T-helper 2 cell treated with Interferon-gamma antibody and Interleukin-4, amounts not matched to agents 100 ng/mL and 5 ng/mL, for 36 hours (primary cell): ENCODE measurements at regions not wholly inside any gene's neighbourhood (a gene's known extent, or its start where the extent isn't known, plus 50 kb on each side); places are given as distances from the start of the nearest gene placed in this dataset.
"Not testable (repeated sequence)": the region's sequence is repeated elsewhere in the genome, so short reads cannot be mapped to it uniquely, and the experiment has no call there.

ENCODE experiments used
- intact Hi-C: fragments of 100-400 bp; cut with micrococcal nuclease; formaldehyde crosslinking; loops from one replicate; pipeline ENCODE4 v1.15.1; 2023

DNA sequence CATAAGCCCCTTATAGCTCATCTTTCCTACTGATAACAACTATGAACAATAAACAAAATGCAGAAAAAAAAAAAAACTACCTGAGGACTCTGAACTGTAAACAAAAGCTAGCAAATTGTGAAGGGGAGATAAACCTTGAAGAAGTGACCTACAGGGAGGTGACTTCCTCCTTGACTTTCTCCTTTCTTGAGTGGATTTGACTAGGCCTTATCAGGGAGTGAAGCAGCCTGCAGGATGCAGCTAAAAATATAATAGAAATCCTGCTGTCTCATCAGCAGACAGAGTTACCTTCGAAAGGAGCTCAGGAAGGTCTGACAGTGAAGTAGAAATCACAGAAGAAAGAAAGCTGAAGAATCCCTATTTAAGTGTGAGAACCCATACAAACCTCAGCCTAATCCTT is 322.0 kb upstream of the HTR1E start:
- intact Hi-C loops = no loop called here

DNA sequence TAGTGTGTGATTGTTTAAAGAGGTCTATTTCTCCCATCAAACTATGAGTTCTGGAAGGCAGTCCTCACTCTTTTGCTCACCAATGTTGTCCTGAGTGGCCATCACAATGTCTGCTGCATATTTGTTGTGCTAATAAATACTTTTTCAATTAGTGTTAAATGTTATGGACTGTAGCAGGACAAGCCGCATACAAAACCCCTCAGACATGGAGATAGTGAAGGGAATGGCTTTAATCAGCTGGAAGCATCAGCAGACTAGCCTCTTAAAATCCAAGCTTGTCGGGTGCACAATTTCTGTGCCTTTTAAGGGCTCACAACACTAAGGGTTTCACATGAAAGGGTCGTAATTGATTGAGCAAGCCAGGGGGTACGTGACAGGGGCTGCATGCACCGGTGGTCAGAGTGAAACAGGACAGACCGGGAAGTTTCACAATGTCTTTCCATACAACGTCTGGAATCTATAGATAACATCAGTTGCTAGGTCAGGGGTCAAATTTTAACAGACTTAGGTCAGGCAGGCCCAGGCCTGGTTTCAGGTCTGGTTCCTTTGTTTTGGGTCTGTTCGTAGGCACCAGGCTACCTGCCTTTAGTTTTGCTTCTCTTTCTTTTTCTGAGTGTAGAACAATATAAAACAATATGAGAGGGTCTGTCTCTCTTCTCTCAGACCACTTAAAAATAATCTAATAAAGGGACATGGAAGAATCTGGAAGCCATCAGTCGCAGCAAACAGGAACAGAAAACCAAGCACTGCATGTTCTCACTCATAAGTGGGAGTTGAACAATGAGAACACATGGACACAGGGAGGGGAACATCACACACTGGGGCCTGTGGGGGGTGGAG is 327.6 kb upstream of the HTR1E start:
- intact Hi-C loops = no loop called here

DNA sequence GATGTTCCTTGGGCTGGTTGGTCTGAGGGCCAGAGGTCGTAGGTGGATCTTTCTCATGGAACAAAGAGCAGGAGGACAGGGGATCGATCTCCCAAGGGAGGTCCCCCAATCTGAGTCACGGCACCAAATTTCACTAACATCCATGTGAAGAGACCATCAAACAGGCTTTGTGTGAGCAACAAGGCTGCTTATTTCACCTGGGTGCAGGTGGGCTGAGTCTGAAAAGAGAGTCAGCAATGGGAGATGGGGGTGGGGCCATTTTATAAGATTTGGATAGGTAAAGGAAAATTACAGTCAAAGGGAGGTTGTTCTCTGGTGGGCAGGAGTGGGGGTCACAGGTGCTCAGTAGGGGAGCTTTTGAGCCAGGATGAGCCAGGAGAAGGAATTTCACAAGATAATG is 334.0 kb upstream of the HTR1E start:
- intact Hi-C loops = not testable (repeated sequence)

DNA sequence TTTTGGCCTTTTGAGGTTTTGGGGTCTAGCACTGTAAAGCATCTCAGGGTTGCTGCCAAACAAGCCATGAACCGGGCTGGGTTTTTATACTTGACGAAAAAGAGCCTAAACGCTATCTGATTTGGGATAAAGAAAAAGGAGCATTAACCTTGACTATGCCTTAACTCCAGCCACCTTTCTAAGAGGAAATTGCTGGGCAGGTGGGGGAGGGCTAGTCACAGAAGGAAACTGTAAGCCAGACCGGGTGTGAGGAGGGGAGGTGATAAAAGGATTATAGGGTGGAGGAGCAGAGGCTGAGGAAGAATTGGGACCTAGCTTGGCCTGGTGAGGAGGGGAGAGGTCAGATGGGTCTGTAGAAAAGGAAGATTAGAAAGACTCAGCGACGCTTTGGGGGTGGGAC is 335.2 kb upstream of the HTR1E start:
- intact Hi-C loops = not testable (repeated sequence)

DNA sequence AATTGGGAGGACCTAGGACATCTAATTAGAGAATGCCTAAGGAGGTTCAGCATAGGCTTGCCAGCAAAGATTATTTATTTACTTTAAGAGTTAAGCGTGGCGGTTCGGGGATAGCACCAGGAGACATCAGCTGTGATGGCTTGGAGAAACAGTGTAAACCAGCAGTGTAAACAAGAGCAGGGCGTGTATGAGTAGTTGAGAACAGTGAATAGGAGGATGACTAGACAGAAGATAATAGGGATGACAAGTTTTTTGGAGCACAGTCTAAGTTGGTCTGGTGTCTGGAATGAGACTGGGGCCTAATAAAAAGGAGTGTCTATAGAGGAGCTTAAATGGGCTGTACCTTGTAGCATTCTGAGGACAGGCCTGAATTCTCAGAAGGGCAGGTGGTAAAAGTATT is 338.4 kb upstream of the HTR1E start:
- intact Hi-C loops = not testable (repeated sequence)

DNA sequence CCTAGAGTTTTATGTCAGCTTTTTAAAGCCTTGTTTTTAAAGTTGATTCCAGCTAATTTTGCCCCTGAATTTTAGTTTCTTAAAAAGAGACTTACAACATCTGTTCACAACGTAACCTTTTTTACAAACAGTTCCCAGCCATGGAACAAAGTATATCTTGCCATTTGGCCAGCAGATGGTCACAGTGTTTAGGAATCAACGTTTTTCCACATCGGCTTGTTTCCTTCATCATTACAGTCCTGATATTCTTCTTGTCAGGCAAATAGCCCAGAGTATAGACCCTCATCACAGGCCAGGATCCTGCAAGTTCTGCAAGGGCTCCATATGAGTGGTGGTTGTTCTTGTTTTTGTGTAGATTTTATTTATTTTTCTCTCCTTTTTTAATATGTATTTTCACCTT is 341.7 kb upstream of the HTR1E start:
- intact Hi-C loops = no loop called here

DNA sequence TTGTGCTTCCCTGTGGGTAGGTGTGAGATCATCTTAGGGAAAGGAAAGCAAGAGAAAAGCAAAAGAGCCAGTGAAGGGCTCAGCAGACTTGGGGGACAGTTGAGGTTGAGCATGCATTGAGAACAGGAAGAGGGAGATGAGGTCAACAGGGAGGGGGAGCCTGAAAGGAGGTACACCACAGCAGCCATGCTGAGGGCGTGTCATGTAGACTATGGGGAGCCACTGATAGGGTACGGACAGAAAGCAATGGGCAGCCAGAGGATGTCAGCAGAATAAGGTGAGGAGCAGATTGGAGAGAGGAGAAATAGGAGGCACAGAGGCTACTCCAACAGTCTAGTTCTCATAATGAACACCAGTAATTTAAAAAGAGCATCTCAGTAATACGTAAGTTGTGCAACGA is 351.1 kb upstream of the HTR1E start:
- intact Hi-C loops = no loop called here

DNA sequence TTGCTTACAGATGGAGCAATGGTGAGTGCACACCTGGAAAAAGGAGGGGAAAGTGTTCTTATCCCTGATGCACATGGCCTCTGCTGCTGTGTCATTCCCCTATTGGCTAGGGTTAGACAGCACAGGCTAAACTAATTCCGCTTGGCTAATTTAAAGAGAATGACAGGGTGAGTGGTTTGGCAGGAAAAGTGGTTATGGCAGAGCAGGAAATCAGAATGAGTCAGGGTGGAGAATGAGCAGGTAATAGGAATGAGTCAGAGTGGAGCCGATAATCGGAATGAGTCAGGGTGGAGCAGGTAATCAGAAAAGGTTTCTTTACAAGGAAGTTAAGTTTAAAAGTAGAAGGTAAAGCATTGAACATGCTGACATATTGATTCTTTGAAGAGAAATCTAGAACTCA is 355.5 kb upstream of the HTR1E start:
- intact Hi-C loops = no loop called here

DNA sequence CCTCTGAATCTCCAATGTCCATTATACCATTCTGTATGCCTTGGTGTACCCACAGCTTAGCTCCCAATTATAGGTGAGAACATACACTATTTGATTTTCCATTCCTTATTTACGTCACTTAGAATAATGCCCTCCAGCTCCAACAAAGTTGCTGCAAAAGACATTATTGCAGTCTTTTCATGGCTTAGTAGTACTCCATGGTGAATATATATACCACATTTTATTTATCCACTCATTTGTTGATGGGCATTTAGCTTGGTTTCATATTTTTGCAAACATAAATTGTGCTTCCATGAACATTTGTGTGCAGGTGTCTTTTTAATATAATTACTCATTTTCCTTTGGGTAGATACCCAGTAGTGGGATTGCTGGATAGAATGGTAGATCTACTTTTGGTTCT is 374.1 kb upstream of the HTR1E start:
- intact Hi-C loops = no loop called here

DNA sequence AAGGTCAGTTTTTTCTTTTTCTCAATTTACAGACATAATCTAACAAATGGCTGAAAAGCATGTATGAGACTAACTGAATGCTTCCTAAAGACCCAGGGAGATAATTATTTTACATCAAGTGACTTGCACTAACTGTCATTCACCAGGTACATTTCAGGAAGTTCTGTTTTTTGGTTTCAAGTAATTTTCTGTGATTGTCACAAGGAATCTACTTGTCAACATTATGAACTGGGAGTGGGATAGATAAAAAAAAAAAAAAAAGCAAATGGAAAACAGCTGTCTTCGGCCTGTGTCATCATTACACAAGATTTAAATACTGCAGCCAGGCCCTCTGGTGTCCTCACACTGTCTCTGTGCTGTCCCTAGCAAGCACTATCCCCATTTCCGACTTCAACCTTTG is 379.0 kb upstream of the HTR1E start:
- intact Hi-C loops = no loop called here

DNA sequence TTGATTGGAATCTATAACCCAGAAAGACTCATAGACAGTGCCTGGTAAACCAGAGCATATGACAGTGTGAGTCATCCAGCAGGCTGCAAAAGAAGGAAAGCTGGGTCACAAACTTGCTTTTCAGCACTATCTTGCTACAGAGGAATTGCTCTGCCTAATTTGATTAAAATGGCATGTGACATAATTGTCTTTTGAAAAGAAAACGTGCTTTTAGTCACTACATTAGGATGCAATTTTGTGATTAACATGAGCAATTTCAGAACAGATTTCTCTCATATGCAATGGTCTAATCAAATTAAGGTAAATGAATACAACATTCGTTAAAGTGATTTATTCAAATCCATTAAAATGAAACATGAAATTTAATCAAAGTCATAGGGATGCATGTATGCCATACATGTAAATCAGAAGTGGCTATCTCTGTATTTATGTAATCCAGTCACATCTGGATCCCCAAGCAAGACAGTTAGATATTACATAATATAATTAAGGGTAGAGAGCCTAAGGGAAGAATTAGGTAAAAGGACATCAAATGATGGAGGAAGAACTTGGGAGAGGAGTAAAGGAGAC is 400.0 kb upstream of the HTR1E start:
- intact Hi-C loops = no loop called here

DNA sequence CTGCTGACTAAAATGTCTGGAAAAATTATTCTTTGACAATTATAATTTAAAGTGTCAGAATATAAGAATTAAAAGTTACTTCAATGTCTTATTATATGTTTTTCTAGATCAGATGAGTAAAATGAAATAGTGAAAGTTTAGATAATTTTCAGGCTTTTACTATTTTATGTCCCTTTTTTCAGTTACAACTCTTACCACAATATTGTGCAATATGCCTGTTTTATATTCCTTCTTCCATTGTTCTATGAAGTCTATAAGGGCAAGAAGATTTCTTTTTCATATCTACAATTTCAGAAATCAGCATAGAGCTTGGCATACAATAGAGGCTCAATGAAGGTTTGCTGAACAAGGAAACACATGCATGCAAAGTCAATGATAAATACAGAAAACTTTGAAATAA is 401.2 kb upstream of the HTR1E start:
- intact Hi-C loops = no loop called here

DNA sequence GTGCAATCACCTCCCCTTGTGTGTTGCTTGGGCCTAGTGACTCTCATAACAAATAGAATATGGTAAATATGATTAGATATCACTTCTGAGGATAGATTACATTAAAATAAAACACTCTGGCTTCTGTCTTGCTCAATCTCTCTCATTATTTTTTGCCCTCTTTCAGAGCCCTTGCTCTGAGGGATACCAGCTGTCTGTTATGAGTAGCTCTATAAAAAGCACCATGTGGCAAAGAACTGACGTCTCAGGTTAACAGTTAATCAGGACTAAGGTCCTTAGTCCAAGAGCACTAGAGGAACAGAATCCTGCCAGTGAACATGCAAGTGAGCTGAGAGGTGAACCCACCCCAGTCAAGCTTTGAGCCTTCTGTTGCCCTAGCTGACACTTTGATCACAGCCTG is 402.2 kb upstream of the HTR1E start:
- intact Hi-C loops = no loop called here

DNA sequence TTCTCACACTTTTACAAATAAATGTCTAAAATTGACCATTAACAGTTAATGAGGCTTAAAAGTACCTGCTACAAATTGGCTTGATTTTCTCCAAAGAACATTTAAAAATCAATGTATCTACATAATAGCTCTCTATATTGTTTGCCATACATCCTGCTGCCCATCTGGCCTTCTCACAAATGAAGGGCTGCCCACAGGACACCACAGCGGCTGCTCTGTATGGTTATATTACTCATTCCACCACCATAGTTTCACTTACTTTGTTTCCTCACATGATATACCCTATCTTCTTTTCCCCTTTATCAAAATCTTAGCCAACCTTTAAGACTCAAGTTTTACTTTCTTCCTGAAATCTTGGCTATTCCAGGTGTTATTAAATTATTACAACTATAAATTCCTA is 407.7 kb upstream of the HTR1E start:
- intact Hi-C loops = no loop called here

DNA sequence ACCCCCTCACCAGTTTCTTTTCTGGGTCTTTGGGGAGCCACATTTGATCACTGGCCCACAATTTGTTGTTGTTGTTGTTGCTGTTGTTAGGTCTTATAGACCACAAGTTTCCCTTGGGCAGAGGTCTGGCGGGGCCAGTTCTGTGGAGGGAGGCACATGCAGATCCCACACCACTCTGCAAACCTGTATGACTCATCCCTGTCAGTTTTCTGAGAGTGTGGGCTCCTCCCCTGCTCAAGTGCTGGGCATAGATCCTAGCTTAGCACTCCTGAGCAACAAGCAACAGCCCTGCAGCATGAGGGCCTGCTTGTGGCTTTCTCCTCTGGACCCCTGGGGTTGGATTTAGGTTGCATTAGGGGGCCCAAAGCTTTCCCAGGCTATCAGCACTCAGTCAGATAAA is 411.1 kb upstream of the HTR1E start:
- intact Hi-C loops = no loop called here

DNA sequence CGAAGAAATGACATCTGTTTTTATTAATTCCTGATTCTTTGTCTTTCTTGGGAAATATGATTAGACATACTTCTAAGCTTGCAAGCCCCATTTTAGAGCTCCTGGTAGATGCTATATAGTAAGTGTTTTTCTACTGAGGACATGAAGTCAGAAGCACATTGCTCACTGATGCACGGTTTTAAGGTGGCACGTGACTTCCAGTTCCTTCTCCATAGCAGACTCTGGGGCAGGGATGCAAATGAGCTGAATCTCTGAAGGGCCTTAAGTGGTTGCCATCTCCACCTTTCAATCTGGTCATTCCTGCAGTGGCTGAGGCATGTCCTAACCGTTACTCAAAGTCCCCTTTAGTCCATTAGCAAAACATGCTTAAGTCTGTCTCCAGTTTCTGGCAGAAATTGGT is 421.2 kb upstream of the HTR1E start:
- intact Hi-C loops = no loop called here

DNA sequence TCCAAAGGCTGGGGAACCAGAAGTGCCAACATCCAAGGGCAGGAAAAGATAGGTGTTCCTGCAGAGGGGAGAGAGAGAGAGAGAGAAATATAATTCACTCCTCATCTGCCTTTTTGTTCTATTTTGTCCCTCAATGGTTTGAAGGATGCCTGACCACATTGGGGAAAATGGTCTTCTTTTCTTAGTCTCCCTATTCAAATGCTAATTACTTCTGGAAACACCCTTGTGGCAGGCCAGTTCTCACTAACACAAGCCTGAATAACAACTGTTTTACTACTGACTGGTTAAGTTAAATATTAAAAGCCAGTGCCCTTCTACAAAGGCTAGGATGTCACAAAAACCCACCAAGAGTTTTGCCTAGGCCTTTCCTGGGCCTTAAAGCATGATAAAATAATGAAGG is 425.4 kb upstream of the HTR1E start:
- intact Hi-C loops = no loop called here

DNA sequence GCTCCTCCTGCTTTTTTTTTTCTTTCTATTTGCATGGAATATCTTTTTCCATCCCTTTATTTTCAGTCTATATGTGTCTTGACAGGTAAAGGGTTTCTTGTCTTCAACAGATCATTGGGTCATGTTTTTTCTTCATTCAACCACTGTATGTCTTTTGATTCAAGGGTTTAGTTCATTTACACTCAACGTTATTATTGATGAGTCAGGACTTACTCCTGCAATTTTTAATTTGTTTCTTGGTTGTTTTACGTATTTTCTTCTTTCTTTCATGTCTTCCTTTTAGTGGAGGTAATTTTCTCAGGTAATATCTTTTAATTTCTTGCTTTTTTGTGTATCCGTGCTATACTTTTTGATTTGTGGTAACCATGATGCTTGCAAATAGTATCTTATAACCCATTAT is 429.1 kb upstream of the HTR1E start:
- intact Hi-C loops = no loop called here

DNA sequence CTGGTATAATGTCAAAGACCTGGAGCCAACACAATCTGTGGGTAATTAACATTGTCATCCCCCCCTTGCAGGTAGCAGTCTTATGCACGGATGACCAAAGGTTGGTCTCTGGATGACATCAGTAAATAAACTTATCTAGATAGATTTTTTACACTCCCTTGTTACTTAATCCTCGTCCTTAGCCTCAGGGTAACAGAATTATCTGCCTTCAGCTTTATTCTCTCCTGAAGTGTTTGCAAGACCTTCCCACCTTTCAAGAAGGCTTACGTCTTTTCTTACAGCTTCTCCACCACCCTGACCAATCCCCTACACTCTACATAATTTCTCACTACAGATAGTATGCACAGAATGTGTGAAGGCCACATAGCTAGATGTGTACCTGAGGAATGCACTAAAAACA is 434.8 kb upstream of the HTR1E start:
- intact Hi-C loops = no loop called here

DNA sequence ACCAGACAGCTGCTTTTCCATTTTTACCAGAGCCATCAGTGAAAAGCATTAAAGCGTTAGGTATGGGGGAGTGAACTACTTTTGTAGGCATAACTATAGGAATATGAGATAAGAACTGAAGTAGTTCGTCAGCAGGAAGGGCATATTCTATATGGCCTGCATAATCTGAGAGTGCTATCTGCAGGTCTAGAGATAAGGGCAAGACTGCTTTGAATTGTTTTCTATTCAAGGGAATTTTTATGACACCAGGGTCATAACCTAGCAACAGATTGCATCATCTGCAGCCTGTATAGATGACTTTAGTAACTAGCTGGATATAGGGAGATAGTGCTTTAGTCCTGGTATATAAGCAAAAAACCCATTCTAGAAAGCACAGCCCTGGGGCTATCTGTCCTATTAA is 437.3 kb upstream of the HTR1E start:
- intact Hi-C loops = no loop called here

DNA sequence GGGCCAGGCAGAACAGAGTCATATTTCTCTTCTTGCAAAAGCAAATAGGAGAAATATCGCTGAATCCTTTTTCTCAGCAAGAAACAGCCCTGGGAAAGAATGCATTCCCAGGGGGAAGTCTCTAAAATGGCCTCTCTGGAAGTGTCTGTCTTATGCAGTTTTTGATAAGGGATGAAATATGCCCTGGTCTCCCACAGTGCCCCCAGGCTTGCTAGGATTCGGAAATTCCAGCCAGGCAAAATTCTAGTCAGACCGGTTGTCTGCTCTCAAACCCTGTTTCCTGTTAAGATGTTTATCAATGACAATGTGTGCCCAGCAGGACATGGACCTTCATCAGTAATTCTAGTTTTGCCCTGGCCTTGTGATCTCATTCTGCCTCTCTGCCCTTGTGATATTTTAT is 448.3 kb upstream of the HTR1E start:
- intact Hi-C loops = not testable (repeated sequence)

DNA sequence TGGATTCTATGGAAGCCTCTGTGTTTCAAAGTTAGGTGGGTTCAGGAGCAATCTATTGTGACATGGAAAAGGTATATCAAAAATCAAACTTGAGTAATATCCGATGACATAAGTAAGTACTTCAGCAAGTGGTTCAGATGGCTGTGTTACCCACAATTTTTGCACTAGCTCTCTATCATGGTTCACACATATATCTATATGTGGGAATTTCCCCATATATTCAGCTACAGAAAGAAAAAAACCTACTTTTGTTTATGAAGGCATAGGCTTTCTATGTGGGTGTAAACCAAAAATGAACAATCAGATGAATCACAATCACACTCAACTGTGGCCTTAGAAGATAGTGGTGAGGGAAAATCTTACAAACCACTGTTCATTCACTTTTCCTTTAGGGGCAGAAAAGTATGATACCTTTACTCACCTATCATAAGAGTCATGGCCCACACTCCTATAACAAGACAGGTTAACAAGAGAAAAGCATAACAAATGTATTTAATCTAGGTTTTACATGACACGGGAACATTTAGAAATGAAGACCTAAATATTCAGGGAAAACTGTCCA is 449.6 kb upstream of the HTR1E start:
- intact Hi-C loops = no loop called here

DNA sequence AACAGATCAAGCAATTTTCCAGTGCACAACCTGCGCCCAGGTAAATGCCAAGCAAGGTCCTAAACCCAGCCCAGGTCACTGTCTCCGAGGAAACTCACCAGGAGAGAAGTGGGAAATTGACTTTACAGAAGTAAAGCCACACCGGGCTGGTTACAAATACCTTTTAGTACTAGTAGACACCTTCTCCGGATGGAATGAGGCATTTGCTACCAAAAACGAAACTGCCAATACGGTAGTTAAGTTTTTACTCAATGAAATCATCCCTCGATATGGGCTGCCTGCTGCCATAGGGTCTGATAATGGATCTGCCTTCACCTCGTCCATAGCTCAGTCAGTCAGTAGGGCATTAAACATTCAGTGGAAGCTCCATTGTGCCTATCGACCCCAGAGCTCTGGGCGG is 459.0 kb upstream of the HTR1E start:
- intact Hi-C loops = not testable (repeated sequence)
